GM21360 (cell line): ENCODE measurements at regions not wholly inside any gene's neighbourhood (a gene's known extent, or its start where the extent isn't known, plus 50 kb on each side); places are given as distances from the start of the nearest gene placed in this dataset.

ENCODE experiments used
- ATAC-seq: cut with Tn5 transposase; IDR thresholded peaks from one replicate; pipeline ENCODE4 v1.9.1; 2021; ENCODE audit warnings: mild to moderate bottlenecking, moderate library complexity; ENCODE audit not compliant: unreplicated experiment

GRCh38 chr14:34027130-34027989, 76.5 kb upstream of the EGLN3 start:
- no peak for ATAC-seq

- no peak for ATAC-seq
Observed at GRCh38 chr14:34025325-34026017, 74.6 kb upstream of the EGLN3 start.

GRCh38 chr14:34024768-34025144, 73.9 kb upstream of the EGLN3 start:
- no peak for ATAC-seq

GRCh38 chr14:34023824-34024767, 73.2 kb upstream of the EGLN3 start:
- no peak for ATAC-seq

GRCh38 chr14:34021096-34021495, 70.2 kb upstream of the EGLN3 start:
- ATAC-seq = no peak

- ATAC-seq = no peak
Observed at GRCh38 chr14:34020014-34020413, 69.1 kb upstream of the EGLN3 start.

GRCh38 chr14:34018564-34019244, 67.8 kb upstream of the EGLN3 start:
- ATAC-seq = no peak

- ATAC-seq = no peak
Observed at GRCh38 chr14:34018125-34018524, 67.3 kb upstream of the EGLN3 start.

GRCh38 chr14:34015383-34015782, 64.5 kb upstream of the EGLN3 start:
- no peak for ATAC-seq

- no peak for ATAC-seq
Observed at GRCh38 chr14:34014936-34015335, 64.1 kb upstream of the EGLN3 start.

GRCh38 chr14:34013721-34014060, 62.8 kb upstream of the EGLN3 start:
- ATAC-seq = peak; percentile 41

- peak; percentile 82 for ATAC-seq
Observed at GRCh38 chr14:34012978-34013720, 62.3 kb upstream of the EGLN3 start.

- no peak for ATAC-seq
Observed at GRCh38 chr14:34012369-34012768, 61.5 kb upstream of the EGLN3 start.

GRCh38 chr14:34009956-34010355, 59.1 kb upstream of the EGLN3 start:
- ATAC-seq = no peak

- no peak for ATAC-seq
Observed at GRCh38 chr14:34007902-34008301, 57.0 kb upstream of the EGLN3 start.

GRCh38 chr14:34005901-34006300, 55.0 kb upstream of the EGLN3 start:
- no peak for ATAC-seq

- no peak for ATAC-seq
Observed at GRCh38 chr14:34004881-34005280, 54.0 kb upstream of the EGLN3 start.

- no peak for ATAC-seq
Observed at GRCh38 chr14:34003691-34004090, 52.8 kb upstream of the EGLN3 start.

- no peak for ATAC-seq
Observed at GRCh38 chr14:34003082-34003668, 52.3 kb upstream of the EGLN3 start.
